Omental fat pad (tissue), 3 donors: ENCODE measurements at regions not wholly inside any gene's neighbourhood (a gene's known extent, or its start where the extent isn't known, plus 50 kb on each side); places are given as distances from the start of the nearest gene placed in this dataset.

Experiments used
- ATAC-seq: fragments of 150-250 bp; one replicate; pipeline ENCODE4 v1.9.1; 2016; ENCODE audit warnings: mild to moderate bottlenecking, moderate library complexity; ENCODE audit not compliant: low FRiP score
- DNase-seq: peaks from one replicate; pipeline ENCODE4 v3.0.0-alpha.2; 2019; ENCODE audit warnings: low spot score
- TF ChIP-seq, protein P1 (sequence below), 3 donors: fragments of 450-650 bp; IDR thresholded peaks; one replicate each; pipeline ENCODE4 v1.5.1; 2016 to 2017; ENCODE audit warnings: antibody characterized with exemption in 3 of 3, mild to moderate bottlenecking in 3 of 3, moderate library complexity in 2 of 3

DNA sequence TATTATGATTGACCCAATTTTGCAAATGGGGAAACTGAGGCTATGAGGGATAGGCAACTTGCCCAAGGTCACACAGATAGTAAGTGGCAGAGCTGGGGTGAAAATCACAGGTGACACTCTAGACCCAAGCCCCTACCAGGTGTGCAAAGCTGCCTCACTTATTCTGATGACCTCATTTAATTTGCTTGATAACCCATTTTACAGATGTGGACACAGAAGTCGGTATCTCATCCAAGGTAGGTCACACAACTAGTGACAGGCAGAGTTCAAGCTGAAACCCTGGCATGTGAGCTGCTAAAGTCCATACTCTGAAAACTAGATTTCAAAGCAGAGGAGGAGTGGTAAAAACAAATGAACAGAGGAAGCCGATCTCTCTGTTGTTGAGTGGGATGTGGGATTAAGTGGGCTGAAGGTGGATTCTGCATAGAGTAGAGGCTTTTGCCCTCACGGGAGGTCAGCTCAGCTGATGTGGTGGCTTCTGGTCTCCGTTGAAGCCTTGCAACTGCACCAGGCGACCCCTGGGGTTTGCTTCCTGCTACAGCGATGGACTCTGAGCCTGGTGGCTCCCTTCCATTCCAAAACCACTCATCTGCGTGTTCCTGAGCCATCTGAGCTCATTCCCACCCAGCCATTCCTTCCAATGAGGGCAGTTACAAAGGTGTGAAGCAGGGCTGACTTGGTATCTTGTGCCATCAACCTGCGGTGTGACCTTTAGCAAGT is 164.3 kb upstream of the FHL2 start:
- DNase-seq, result no peak
- TF ChIP-seq, protein P1, sequence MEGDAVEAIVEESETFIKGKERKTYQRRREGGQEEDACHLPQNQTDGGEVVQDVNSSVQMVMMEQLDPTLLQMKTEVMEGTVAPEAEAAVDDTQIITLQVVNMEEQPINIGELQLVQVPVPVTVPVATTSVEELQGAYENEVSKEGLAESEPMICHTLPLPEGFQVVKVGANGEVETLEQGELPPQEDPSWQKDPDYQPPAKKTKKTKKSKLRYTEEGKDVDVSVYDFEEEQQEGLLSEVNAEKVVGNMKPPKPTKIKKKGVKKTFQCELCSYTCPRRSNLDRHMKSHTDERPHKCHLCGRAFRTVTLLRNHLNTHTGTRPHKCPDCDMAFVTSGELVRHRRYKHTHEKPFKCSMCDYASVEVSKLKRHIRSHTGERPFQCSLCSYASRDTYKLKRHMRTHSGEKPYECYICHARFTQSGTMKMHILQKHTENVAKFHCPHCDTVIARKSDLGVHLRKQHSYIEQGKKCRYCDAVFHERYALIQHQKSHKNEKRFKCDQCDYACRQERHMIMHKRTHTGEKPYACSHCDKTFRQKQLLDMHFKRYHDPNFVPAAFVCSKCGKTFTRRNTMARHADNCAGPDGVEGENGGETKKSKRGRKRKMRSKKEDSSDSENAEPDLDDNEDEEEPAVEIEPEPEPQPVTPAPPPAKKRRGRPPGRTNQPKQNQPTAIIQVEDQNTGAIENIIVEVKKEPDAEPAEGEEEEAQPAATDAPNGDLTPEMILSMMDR (IDR thresholded peaks at IDR 0.05), result no peak
- ATAC-seq, result no peak

DNA sequence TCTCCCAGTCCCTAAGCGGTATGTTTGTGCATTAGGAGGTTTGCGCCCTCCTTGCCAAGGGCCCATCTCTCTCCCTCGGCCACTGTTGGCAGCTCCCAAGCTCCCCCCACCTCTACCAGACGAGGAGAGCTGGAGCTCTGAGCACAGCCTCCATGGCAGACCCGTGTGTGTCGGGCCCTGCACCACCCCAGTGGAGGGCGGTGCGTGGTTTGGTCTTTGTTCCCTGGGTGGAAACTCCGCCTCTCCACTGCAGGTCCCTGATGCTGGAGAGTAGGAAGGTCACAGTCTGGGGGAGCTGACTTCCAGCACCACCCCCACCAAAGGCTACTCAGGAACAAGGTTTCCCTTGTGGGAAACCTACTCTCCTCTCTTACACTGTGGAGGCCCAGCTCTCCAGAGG is 162.6 kb upstream of the FHL2 start:
- TF ChIP-seq, protein P1 (IDR thresholded peaks at IDR 0.05), result no peak
- no peak for DNase-seq

DNA sequence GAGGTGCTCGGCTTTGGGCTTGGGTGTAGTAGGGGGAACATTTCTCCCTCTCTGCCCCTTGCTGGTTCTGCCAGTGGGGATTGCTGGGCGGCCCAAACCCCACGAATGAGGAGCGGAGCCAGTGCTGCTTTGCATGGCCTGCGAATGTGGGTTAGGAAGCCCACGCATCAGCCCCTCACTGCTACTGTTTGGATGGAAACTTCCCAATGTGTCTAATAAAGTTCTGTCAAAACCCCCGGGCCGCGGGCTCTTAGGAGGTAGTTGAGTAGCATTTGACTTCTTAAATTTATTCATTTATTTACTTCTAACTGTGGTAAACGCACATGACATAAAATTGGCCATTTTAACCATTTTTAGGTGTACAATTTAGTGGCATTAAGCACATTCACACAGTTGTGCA is 161.3 kb upstream of the FHL2 start:
- DNase-seq (no peak), ATAC-seq (no peak)
- TF ChIP-seq, protein P1 (IDR thresholded peaks at IDR 0.05), result no peak

More for the DNA sequence above, 162.6 kb upstream of the FHL2 start:
- no peak for ATAC-seq

DNA sequence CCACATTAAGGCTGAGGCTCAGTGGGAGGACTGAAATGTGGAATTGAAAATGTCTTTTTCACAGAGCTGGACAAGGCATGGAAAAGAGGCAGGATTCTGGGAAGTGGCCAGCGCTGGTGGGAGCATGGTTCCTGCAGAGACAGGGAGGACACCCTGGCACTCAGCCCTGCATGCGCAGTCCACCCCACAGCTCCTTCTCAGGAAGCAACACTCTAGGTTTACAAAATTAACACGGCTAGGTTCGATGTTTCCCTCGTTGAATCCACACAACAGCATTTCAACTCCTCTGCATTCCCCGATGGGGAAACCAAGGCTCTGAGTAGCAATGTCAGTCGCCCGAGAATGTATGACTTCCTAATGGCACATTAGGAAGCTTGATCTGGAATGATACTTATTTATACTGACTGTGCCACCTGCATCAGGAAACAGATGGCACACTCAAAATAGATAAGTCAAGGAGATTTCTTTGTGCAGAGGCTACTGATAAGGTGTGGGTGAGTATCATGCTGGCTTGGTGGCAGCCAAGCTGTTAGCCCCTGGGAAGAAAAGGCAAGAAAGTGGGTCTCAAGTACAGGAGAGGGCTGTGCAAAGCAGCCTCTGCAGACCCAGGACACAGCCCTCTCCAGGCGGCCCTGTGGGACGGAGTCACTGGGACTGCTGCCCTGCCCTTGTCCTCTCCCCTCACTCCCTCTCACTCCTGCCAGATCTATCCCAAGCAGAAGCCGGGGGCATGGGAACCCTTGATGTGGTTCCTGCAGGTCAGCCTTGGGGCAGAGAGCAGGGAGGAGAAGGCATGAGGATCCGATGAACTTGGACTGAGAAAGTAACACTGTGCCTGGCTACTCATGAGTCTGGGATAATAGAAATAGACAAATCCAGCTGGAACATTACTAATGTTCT is 158.4 kb upstream of the FHL2 start:
- ATAC-seq, result no peak
- no peak for DNase-seq
- TF ChIP-seq, protein P1 (IDR thresholded peaks at IDR 0.05), result no peak

DNA sequence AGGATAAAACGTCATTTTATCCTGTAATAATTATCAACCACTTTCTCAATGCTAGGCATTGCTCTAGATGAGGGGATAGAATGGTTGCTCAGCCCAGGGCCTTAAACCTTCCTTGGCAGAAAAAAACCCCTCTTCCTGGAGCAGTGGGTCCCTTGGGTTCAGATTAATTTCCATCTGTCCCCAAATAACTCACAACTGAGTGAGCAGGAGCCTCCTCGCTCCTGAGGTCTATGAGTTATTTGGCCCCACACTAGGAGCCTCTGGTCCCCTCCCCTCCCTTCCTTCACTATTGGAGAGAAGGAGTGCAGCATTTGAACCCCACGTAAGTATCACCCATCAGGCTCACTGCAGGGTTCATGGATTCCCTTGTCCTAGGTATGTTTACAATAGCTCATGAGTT is 157.5 kb upstream of the FHL2 start:
- ATAC-seq, result no peak
- TF ChIP-seq, protein P1 (IDR thresholded peaks at IDR 0.05), result no peak
- no peak for DNase-seq

DNA sequence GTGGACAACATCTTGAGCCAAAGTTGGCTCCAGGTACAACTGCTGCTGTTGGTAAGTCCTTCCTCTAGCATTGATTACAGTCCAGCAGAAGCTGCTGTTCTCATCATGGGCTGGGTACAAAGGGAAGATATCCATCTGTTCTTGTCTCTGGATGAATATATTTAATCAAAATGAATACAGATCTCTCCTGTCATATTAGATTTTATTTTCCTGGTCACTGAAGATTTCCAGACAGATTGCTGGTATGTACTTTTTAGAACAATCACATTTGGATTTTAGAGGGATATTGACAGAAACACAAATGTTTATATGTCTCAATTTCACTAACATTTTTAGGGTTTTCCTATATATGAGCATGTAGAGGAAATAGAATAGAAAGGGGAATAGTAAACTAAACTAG is 155.4 kb upstream of the FHL2 start:
- no peak for ATAC-seq
- DNase-seq, result no peak
- TF ChIP-seq, protein P1 (IDR thresholded peaks at IDR 0.05), result no peak
